ENCODE measurements at regions not wholly inside any gene's neighbourhood (a gene's known extent, or its start where the extent isn't known, plus 50 kb on each side); places are given as distances from the start of the nearest gene placed in this dataset.

GRCh38 chr3:117763561-117763960 lies 1054.0 kb downstream of the TUSC7 start:
- Mint-ChIP-seq H3K27me3 (no peaks in the 10 kb centered on the region), H3K36me3 (no peaks in the 10 kb centered on the region), H3K4me1 (ENCODE audit: low read depth) (no peaks in the 10 kb centered on the region), H3K9me3 (no peaks in the 10 kb centered on the region), H3K4me3 (no peak overlapping the region), H3K27ac (no peak overlapping the region)
- CTCF ChIA-PET, result no interaction called here
- DNase-seq, result no peak
- intact Hi-C loops (cut with micrococcal nuclease), result no loop called here
- POLR2A ChIA-PET, result no interaction called here

- no peak for DNase-seq
- Mint-ChIP-seq H3K27ac (no peak overlapping the region), H3K9me3 (peaks cover 3% of the 10 kb centered on the region), H3K27me3 (no peaks in the 10 kb centered on the region), H3K36me3 (no peaks in the 10 kb centered on the region), H3K4me3 (no peak overlapping the region), H3K4me1 (ENCODE audit: low read depth) (no peaks in the 10 kb centered on the region)
- CTCF ChIA-PET, result no interaction called here
- intact Hi-C loops (cut with micrococcal nuclease), result no loop called here
- POLR2A ChIA-PET, result no interaction called here
These were observed 1059.0 kb downstream of the TUSC7 start for GRCh38 chr3:117768581-117768980.

GRCh38 chr3:117774130-117774529 lies 1064.6 kb downstream of the TUSC7 start:
- CTCF ChIA-PET, result no interaction called here
- DNase-seq, result no peak
- POLR2A ChIA-PET, result no interaction called here
- no peaks in the 10 kb centered on the region for H3K27me3 Mint-ChIP-seq
- H3K36me3 Mint-ChIP-seq, result no peaks in the 10 kb centered on the region
- peaks cover 7% of the 10 kb centered on the region for H3K9me3 Mint-ChIP-seq
- intact Hi-C loops (cut with micrococcal nuclease), result no loop called here
- no peak overlapping the region for H3K27ac Mint-ChIP-seq
- H3K4me1 Mint-ChIP-seq (ENCODE audit: low read depth), result no peaks in the 10 kb centered on the region
- H3K4me3 Mint-ChIP-seq, result no peak overlapping the region

- Mint-ChIP-seq H3K27ac (no peak overlapping the region), H3K4me1 (ENCODE audit: low read depth) (no peaks in the 10 kb centered on the region), H3K9me3 (peaks cover 4% of the 10 kb centered on the region), H3K36me3 (no peaks in the 10 kb centered on the region), H3K27me3 (no peaks in the 10 kb centered on the region), H3K4me3 (no peak overlapping the region)
- ChIA-PET POLR2A (no interaction called here), CTCF (no interaction called here)
- intact Hi-C loops (cut with micrococcal nuclease), result no loop called here
- no peak for DNase-seq
These were observed 1076.8 kb downstream of the TUSC7 start for GRCh38 chr3:117786349-117786748.

GRCh38 chr3:117788061-117788460 lies 1078.5 kb downstream of the TUSC7 start:
- H3K4me3 Mint-ChIP-seq, result no peak overlapping the region
- H3K4me1 Mint-ChIP-seq (ENCODE audit: low read depth), result no peaks in the 10 kb centered on the region
- intact Hi-C loops (cut with micrococcal nuclease), result no loop called here
- ChIA-PET POLR2A (no interaction called here), CTCF (no interaction called here)
- H3K36me3 Mint-ChIP-seq, result no peaks in the 10 kb centered on the region
- no peak for DNase-seq
- H3K27me3 Mint-ChIP-seq, result no peaks in the 10 kb centered on the region
- H3K9me3 Mint-ChIP-seq, result peaks cover 4% of the 10 kb centered on the region
- no peak overlapping the region for H3K27ac Mint-ChIP-seq

GRCh38 chr3:117788506-117788905 lies 1078.9 kb downstream of the TUSC7 start:
- POLR2A ChIA-PET, result no interaction called here
- Mint-ChIP-seq H3K4me1 (ENCODE audit: low read depth) (no peaks in the 10 kb centered on the region), H3K9me3 (peaks cover 3% of the 10 kb centered on the region), H3K4me3 (no peak overlapping the region), H3K36me3 (no peaks in the 10 kb centered on the region), H3K27me3 (no peaks in the 10 kb centered on the region), H3K27ac (no peak overlapping the region)
- DNase-seq, result no peak
- intact Hi-C loops (cut with micrococcal nuclease), result no loop called here
- CTCF ChIA-PET, result no interaction called here

GRCh38 chr3:117790235-117790987 lies 1080.8 kb downstream of the TUSC7 start:
- ChIA-PET POLR2A (no interaction called here), CTCF (no interaction called here)
- Mint-ChIP-seq H3K4me1 (ENCODE audit: low read depth) (no peaks in the 10 kb centered on the region), H3K27me3 (no peaks in the 10 kb centered on the region), H3K27ac (no peak overlapping the region), H3K9me3 (peaks cover 3% of the 10 kb centered on the region), H3K36me3 (no peaks in the 10 kb centered on the region), H3K4me3 (no peak overlapping the region)
- intact Hi-C loops (cut with micrococcal nuclease), result no loop called here
- DNase-seq, result no peak

- peaks cover 1% of the 10 kb centered on the region for H3K9me3 Mint-ChIP-seq
- intact Hi-C loops (cut with micrococcal nuclease), result no loop called here
- ChIA-PET CTCF (interaction anchor here (1.3 kb wide), 1 partner anchor 9 kb away, joined by 3 read pairs; no protein-coding TSS in a partner anchor), POLR2A (interaction anchor here (0.7 kb wide), 1 partner anchor 435 kb away, joined by 3 read pairs; no protein-coding TSS in a partner anchor)
- no peaks in the 10 kb centered on the region for H3K36me3 Mint-ChIP-seq
- no peaks in the 10 kb centered on the region for H3K27me3 Mint-ChIP-seq
- no peaks in the 10 kb centered on the region for H3K4me1 Mint-ChIP-seq (ENCODE audit: low read depth)
- no peak overlapping the region for H3K4me3 Mint-ChIP-seq
- no peak overlapping the region for H3K27ac Mint-ChIP-seq
- no peak for DNase-seq
These were observed 1084.2 kb downstream of the TUSC7 start for GRCh38 chr3:117793622-117794265.

GRCh38 chr3:117798221-117798620 lies 1088.6 kb downstream of the TUSC7 start:
- CTCF ChIA-PET, result no interaction called here
- no peaks in the 10 kb centered on the region for H3K4me1 Mint-ChIP-seq (ENCODE audit: low read depth)
- no peak overlapping the region for H3K27ac Mint-ChIP-seq
- no peaks in the 10 kb centered on the region for H3K36me3 Mint-ChIP-seq
- peaks cover 3% of the 10 kb centered on the region for H3K9me3 Mint-ChIP-seq
- intact Hi-C loops (cut with micrococcal nuclease), result no loop called here
- no peak overlapping the region for H3K4me3 Mint-ChIP-seq
- POLR2A ChIA-PET, result no interaction called here
- H3K27me3 Mint-ChIP-seq, result no peaks in the 10 kb centered on the region
- DNase-seq, result no peak

GRCh38 chr3:117798687-117799386 lies 1089.3 kb downstream of the TUSC7 start:
- Mint-ChIP-seq H3K27ac (no peak overlapping the region), H3K27me3 (no peaks in the 10 kb centered on the region), H3K4me1 (ENCODE audit: low read depth) (no peaks in the 10 kb centered on the region), H3K4me3 (no peak overlapping the region), H3K9me3 (peaks cover 3% of the 10 kb centered on the region), H3K36me3 (no peaks in the 10 kb centered on the region)
- no peak for DNase-seq
- intact Hi-C loops (cut with micrococcal nuclease), result no loop called here
- CTCF ChIA-PET, result no interaction called here
- POLR2A ChIA-PET, result no interaction called here

- no peak for DNase-seq
- peaks cover 3% of the 10 kb centered on the region for H3K9me3 Mint-ChIP-seq
- no peak overlapping the region for H3K4me3 Mint-ChIP-seq
- no peak overlapping the region for H3K27ac Mint-ChIP-seq
- ChIA-PET POLR2A (no interaction called here), CTCF (no interaction called here)
- no peaks in the 10 kb centered on the region for H3K36me3 Mint-ChIP-seq
- intact Hi-C loops (cut with micrococcal nuclease), result no loop called here
- no peaks in the 10 kb centered on the region for H3K27me3 Mint-ChIP-seq
- H3K4me1 Mint-ChIP-seq (ENCODE audit: low read depth), result no peaks in the 10 kb centered on the region
These were observed 1089.8 kb downstream of the TUSC7 start for GRCh38 chr3:117799387-117799735.

- CTCF ChIA-PET, result interaction anchor here (1.0 kb wide), 1 partner anchor 8 kb away, joined by 3 read pairs; no protein-coding TSS in a partner anchor
- no peak overlapping the region for H3K27ac Mint-ChIP-seq
- no peak for DNase-seq
- intact Hi-C loops (cut with micrococcal nuclease), result no loop called here
- no peak overlapping the region for H3K4me3 Mint-ChIP-seq
- no peaks in the 10 kb centered on the region for H3K36me3 Mint-ChIP-seq
- H3K27me3 Mint-ChIP-seq, result no peaks in the 10 kb centered on the region
- peaks cover 3% of the 10 kb centered on the region for H3K9me3 Mint-ChIP-seq
- POLR2A ChIA-PET, result no interaction called here
- no peaks in the 10 kb centered on the region for H3K4me1 Mint-ChIP-seq (ENCODE audit: low read depth)
These were observed 1092.3 kb downstream of the TUSC7 start for GRCh38 chr3:117801912-117802239.
